Neural progenitor cell (in vitro differentiated cells): ENCODE measurements at regions not wholly inside any gene's neighbourhood (a gene's known extent, or its start where the extent isn't known, plus 50 kb on each side); places are given as distances from the start of the nearest gene placed in this dataset.
"Not testable (repeated sequence)": the region's sequence is repeated elsewhere in the genome, so short reads cannot be mapped to it uniquely, and the experiment has no call there.

Source experiments
- DNase-seq: peaks from one replicate; pipeline ENCODE4 v3.0.0-alpha.2; 2016; ENCODE audit warnings: low spot score
- H2AFZ ChIP-seq: fragments of 200-600 bp; sonication (generic); replicated peaks from 2 replicates; pipeline ENCODE4 v1.6.1; 2016; ENCODE audit warnings: antibody characterized with exemption
- H3F3A ChIP-seq: fragments of 200-600 bp; sonication (generic); 2 replicates; pipeline ENCODE4 v1.6.1; 2016; ENCODE audit warnings: antibody characterized with exemption, low read depth
- H3K27ac ChIP-seq: fragments of 200-600 bp; sonication (generic); 2 replicates; pipeline ENCODE4 v1.5.1; 2016; ENCODE audit warnings: mild to moderate bottlenecking
- H3K27me3 ChIP-seq: fragments of 200-600 bp; sonication (generic); 2 replicates; pipeline ENCODE4 v1.6.1; 2016; ENCODE audit warnings: mild to moderate bottlenecking, moderate library complexity
- H3K36me3 ChIP-seq: fragments of 200-600 bp; sonication (generic); 2 replicates; pipeline ENCODE4 v1.5.1; 2016
- H3K4me1 ChIP-seq: fragments of 200-600 bp; sonication (generic); 2 replicates; pipeline ENCODE4 v1.6.1; 2016; ENCODE audit warnings: mixed run types
- H3K4me2 ChIP-seq: fragments of 200-600 bp; sonication (generic); 2 replicates; pipeline ENCODE4 v1.6.1; 2016
- H3K4me3 ChIP-seq: fragments of 200-600 bp; sonication (generic); 2 replicates; pipeline ENCODE4 v1.5.1; 2016
- H3K79me2 ChIP-seq: fragments of 200-600 bp; sonication (generic); 2 replicates; pipeline ENCODE4 v1.6.1; 2016; ENCODE audit warnings: low read depth
- H3K9ac ChIP-seq: fragments of 200-600 bp; sonication (generic); 2 replicates; pipeline ENCODE4 v1.6.1; 2016
- H3K9me3 ChIP-seq: fragments of 200-600 bp; sonication (generic); 2 replicates; pipeline ENCODE4 v1.5.1; 2016; ENCODE audit warnings: low read depth
- H4K20me1 ChIP-seq: fragments of 200-600 bp; sonication (generic); 2 replicates; pipeline ENCODE4 v1.6.1; 2016; ENCODE audit warnings: low read depth
- H3K27ac Mint-ChIP-seq: 3 replicates; pipeline ENCODE4 v1.8.0; 2021; ENCODE audit warnings: mixed read lengths
- H3K27me3 Mint-ChIP-seq: 2 replicates; pipeline ENCODE4 v1.8.0; 2022; ENCODE audit warnings: low read depth, mild to moderate bottlenecking, inconsistent platforms, moderate library complexity, mixed read lengths; ENCODE audit not compliant: insufficient read depth
- H3K36me3 Mint-ChIP-seq: 3 replicates; pipeline ENCODE4 v1.8.0; 2021; ENCODE audit warnings: mixed read lengths
- H3K4me1 Mint-ChIP-seq: 3 replicates; pipeline ENCODE4 v1.8.0; 2021; ENCODE audit warnings: mixed read lengths
- H3K4me3 Mint-ChIP-seq: 3 replicates; pipeline ENCODE4 v1.8.0; 2021; ENCODE audit warnings: mild to moderate bottlenecking, moderate library complexity, mixed read lengths
- H3K9me3 Mint-ChIP-seq: 3 replicates; pipeline ENCODE4 v1.8.0; 2020; ENCODE audit warnings: mixed read lengths
- CTCF ChIP-seq: fragments of 200-600 bp; sonication (generic); IDR thresholded peaks from 2 replicates; pipeline ENCODE4 v1.5.1; 2017; ENCODE audit warnings: antibody characterized with exemption, mild to moderate bottlenecking
- EZH2 ChIP-seq: fragments of 200-600 bp; sonication (generic); IDR thresholded peaks from 2 replicates; pipeline ENCODE4 v1.6.1; 2017; ENCODE audit warnings: antibody characterized with exemption, mild to moderate bottlenecking, moderate library complexity
- EZH2phosphoT487 ChIP-seq: fragments of 200-600 bp; sonication (generic); IDR thresholded peaks from 2 replicates; pipeline ENCODE4 v1.6.1; 2017; ENCODE audit warnings: antibody characterized with exemption

GRCh38 chr2:106323337-106324013, 129.4 kb upstream of the UXS1 start:
- Histone ChIP-seq H3K36me3 (no peaks in the 10 kb centered on the region), H3K9ac (no peak overlapping the region), H3K9me3 (no peaks in the 10 kb centered on the region), H3K79me2 (no peaks in the 10 kb centered on the region), H3K4me1 (no peaks in the 10 kb centered on the region), H3K4me3 (no peak overlapping the region), H3F3A (no peaks in the 10 kb centered on the region), H2AFZ (no peak overlapping the region), H3K27me3 (no peaks in the 10 kb centered on the region), H4K20me1 (no peaks in the 10 kb centered on the region), H3K4me2 (no peak overlapping the region), H3K27ac (no peak overlapping the region)
- TF ChIP-seq CTCF (no peak), EZH2 (no peak), EZH2phosphoT487 (no peak)
- H3K27ac Mint-ChIP-seq, result no peak overlapping the region
- no peak overlapping the region for H3K4me3 Mint-ChIP-seq
- peaks cover 2% of the 10 kb centered on the region for H3K36me3 Mint-ChIP-seq
- H3K4me1 Mint-ChIP-seq, result peaks cover 9% of the 10 kb centered on the region
- peaks cover 9% of the 10 kb centered on the region for H3K27me3 Mint-ChIP-seq
- no peak for DNase-seq
- peaks cover 7% of the 10 kb centered on the region for H3K9me3 Mint-ChIP-seq

GRCh38 chr2:106322281-106322680, 128.2 kb upstream of the UXS1 start:
- H3K36me3 Mint-ChIP-seq, result peaks cover 2% of the 10 kb centered on the region

GRCh38 chr2:106320439-106320838, 126.3 kb upstream of the UXS1 start:
- DNase-seq, H3K27me3 Mint-ChIP-seq, H3K36me3 Mint-ChIP-seq, H3K4me3 ChIP-seq, H2AFZ ChIP-seq, H3K79me2 ChIP-seq, H3K4me2 ChIP-seq, H3K27me3 ChIP-seq, H3F3A ChIP-seq, H3K9me3 Mint-ChIP-seq, H3K9ac ChIP-seq, H3K36me3 ChIP-seq, H3K27ac Mint-ChIP-seq, H3K27ac ChIP-seq, H3K4me3 Mint-ChIP-seq, H4K20me1 ChIP-seq, H3K4me1 ChIP-seq, H3K9me3 ChIP-seq: not testable (repeated sequence)
- peaks cover 11% of the 10 kb centered on the region for H3K4me1 Mint-ChIP-seq

More at GRCh38 chr2:106322281-106322680, 128.2 kb upstream of the UXS1 start:
- Histone ChIP-seq H3F3A (no peaks in the 10 kb centered on the region), H3K9ac (no peak overlapping the region), H3K9me3 (no peaks in the 10 kb centered on the region), H2AFZ (no peak overlapping the region), H3K4me1 (no peaks in the 10 kb centered on the region), H3K4me3 (no peak overlapping the region), H3K27me3 (no peaks in the 10 kb centered on the region), H3K79me2 (no peaks in the 10 kb centered on the region), H3K4me2 (no peak overlapping the region), H3K27ac (no peak overlapping the region), H4K20me1 (no peaks in the 10 kb centered on the region), H3K36me3 (no peaks in the 10 kb centered on the region)
- no peak for DNase-seq
- peaks cover 9% of the 10 kb centered on the region for H3K4me1 Mint-ChIP-seq
- H3K27ac Mint-ChIP-seq, result no peak overlapping the region
- H3K27me3 Mint-ChIP-seq, result peaks cover 9% of the 10 kb centered on the region
- TF ChIP-seq EZH2phosphoT487 (no peak), EZH2 (no peak)
- H3K9me3 Mint-ChIP-seq, result peaks cover 7% of the 10 kb centered on the region
- no peak overlapping the region for H3K4me3 Mint-ChIP-seq

- Histone ChIP-seq H3K4me2 (no peak overlapping the region), H3K27ac (no peak overlapping the region), H2AFZ (no peak overlapping the region), H3K9me3 (no peaks in the 10 kb centered on the region), H3K4me3 (no peak overlapping the region), H3K9ac (no peak overlapping the region), H3K4me1 (no peaks in the 10 kb centered on the region), H3K79me2 (no peaks in the 10 kb centered on the region), H4K20me1 (no peaks in the 10 kb centered on the region), H3K36me3 (no peaks in the 10 kb centered on the region), H3K27me3 (no peaks in the 10 kb centered on the region), H3F3A (no peaks in the 10 kb centered on the region)
- Mint-ChIP-seq H3K4me1 (peaks cover 3% of the 10 kb centered on the region), H3K27ac (no peak overlapping the region), H3K9me3 (peaks cover 9% of the 10 kb centered on the region), H3K4me3 (no peak overlapping the region), H3K27me3 (peaks cover 9% of the 10 kb centered on the region), H3K36me3 (peaks cover 2% of the 10 kb centered on the region)
- DNase-seq, result no peak
- TF ChIP-seq EZH2phosphoT487, result no peak
- no peak for TF ChIP-seq EZH2
- TF ChIP-seq CTCF, result no peak
Measured at GRCh38 chr2:106316915-106317314, 122.8 kb upstream of the UXS1 start.
